ENCODE measurements at regions not wholly inside any gene's neighbourhood (a gene's known extent, or its start where the extent isn't known, plus 50 kb on each side); places are given as distances from the start of the nearest gene placed in this dataset.
A peak's percentile ranks its signal among the peaks of the same experiment; 100 is the strongest.

DNA sequence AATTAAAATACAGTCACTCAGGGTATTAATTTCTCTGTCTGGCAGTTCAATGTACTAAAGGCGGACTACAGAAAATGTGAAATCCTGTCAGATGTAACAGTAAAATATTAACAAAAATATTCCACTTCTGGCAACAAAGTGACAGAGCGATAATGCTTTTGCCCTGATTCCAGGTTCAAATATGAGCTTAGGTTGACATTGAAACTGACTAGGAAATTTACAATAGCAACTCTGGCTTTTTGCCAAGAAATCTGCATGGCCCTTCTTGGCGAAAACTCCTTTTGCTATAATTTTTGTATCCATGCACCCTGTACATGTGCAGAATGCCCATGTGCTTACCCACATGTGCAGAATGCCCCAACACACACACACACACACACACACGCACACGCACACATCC, 552.2 kb downstream of the MDFIC start:
- no peak for DNase-seq (ENCODE audit: low read depth in 2 of 2)

GRCh38 chr7:115471891-115472290, 550.0 kb downstream of the MDFIC start:
- DNase-seq (ENCODE audit: low read depth in 2 of 2): no peak

- DNase-seq (ENCODE audit: low read depth in 2 of 2): no peak
These were observed 540.6 kb downstream of the MDFIC start for GRCh38 chr7:115462301-115463015.

- DNase-seq (ENCODE audit: low read depth in 2 of 2): no peak
These were observed 527.8 kb downstream of the MDFIC start for GRCh38 chr7:115449689-115450088.

DNA sequence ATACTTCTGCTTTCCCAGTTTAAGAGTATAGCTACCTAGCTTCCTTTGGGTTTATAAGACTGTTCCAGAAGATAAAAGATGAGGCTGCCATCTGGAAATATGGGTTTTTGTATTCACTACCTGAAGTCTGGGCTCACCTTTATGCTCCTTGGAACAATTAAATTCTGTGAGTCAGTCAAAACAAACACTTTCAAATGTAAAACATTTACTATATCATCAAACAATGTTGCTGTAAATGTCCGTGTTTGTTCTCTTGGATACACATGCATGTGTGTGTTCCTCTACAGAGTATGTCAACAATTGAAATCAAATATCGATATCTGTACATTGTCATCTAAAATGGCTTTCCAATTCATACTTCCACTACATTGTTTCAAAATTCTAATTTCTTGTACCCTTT, 525.6 kb downstream of the MDFIC start:
- no peak for DNase-seq (ENCODE audit: low read depth in 2 of 2)

- no peak for DNase-seq (ENCODE audit: low read depth in 2 of 2)
These were observed 519.1 kb downstream of the MDFIC start for GRCh38 chr7:115441033-115441432.

DNA sequence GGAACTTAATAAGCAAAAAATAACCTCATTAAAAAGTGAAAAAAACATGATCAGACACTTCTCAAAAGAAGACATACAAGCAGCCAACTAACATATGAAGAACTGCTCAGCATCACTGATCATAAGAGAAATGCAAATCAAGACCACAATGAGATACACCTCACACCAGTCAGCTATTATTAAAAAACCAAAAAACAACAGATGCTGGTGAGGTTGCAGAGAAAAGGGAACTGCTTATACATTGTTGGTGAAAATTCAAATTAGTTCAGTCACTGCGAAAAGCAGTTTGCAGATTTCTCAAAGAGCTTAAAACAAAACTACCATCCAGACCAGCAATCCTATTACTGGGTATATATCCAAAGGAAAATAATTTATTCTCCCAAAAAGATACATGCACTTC, 513.3 kb downstream of the MDFIC start:
- no peak for DNase-seq (ENCODE audit: low read depth in 2 of 2)

GRCh38 chr7:115429918-115430317, 508.0 kb downstream of the MDFIC start:
- no peak for DNase-seq (ENCODE audit: low read depth in 2 of 2)

GRCh38 chr7:115417662-115418061, 495.8 kb downstream of the MDFIC start:
- DNase-seq (ENCODE audit: low read depth in 2 of 2): no peak

GRCh38 chr7:115410972-115411686, 489.2 kb downstream of the MDFIC start:
- DNase-seq (ENCODE audit: low read depth in 2 of 2): no peak

DNA sequence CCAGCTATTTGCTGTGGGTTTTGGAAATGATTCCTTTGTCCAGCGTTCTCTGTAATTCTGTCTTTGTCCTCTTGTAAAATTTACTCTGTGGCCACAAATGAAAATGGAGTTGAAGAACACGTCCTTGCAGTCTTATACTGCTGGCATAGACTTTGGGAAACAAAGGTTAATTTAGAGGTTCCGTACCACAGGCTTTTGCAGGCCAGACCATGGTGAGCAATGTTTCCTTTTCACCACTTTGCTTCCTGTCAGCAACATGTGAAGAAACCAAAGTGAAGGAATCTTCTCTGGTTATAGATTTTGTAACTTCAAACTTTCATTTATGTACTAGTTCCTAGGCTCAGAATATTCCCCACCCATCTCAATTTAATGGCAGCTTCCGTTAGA, 488.5 kb downstream of the MDFIC start:
- no peak for DNase-seq (ENCODE audit: low read depth in 2 of 2)

- DNase-seq (ENCODE audit: low read depth in 2 of 2): no peak
These were observed 488.0 kb downstream of the MDFIC start for GRCh38 chr7:115409682-115410433.

GRCh38 chr7:115406219-115406618, 484.3 kb downstream of the MDFIC start:
- no peak for DNase-seq (ENCODE audit: low read depth in 2 of 2)

DNA sequence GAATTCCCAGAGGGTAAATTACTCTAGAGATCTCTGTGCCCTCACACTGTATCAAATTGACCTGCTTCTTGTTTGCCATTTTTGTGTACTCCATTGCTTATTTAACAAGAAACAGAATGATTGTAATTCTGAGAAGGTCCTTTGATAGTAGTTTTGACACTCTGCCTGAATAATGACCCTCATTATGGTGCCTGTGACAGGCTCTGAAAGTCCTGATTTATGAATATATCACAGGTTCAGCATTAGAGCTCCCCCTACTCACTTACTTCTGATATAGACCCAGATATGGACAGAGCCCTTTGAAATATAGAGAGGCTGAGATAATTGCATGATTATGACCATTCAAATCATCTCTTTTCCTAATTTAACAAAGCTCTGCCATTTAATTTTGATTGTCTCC, 465.2 kb downstream of the MDFIC start:
- DNase-seq (ENCODE audit: low read depth in 2 of 2): no peak

DNA sequence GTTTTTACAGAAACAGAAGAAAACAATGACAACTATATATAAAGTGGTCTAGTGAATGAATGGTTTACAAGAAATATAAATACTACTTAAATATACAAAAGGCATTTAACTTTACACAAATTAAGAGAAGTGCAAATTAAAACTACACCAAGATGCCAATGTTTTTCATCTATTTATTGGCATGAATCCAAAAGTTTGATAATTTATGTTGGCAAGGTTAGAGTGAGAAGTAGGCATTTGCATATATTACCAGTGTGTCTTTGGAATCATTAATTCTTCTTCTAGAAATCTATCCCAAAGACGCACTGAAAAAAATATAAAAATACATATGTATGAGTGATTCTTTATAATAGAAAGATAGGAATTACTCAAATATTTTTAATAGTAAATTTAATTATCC, 457.4 kb downstream of the MDFIC start:
- DNase-seq (ENCODE audit: low read depth in 2 of 2): no peak

GRCh38 chr7:115368998-115369397, 447.1 kb downstream of the MDFIC start:
- DNase-seq (ENCODE audit: low read depth in 2 of 2): no peak

DNA sequence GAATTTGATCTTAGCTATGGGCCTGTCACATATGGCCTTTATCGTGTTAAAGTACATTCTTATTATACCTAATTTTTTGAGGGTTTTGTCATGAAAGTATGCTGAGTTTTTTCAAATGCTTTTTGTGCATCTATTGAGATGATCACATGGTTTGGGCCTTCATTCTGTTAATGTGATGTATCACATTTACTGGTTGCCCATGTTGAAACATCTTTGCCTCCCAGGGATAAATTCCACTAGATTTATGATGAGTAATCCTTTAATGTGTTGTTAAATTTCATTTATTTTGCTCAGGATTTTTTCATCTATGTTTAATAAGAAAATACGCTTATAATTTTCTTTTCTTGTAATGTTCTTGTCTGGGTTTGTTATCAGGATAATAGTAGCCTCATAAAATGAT, 442.0 kb downstream of the MDFIC start:
- no peak for DNase-seq (ENCODE audit: low read depth in 2 of 2)

DNA sequence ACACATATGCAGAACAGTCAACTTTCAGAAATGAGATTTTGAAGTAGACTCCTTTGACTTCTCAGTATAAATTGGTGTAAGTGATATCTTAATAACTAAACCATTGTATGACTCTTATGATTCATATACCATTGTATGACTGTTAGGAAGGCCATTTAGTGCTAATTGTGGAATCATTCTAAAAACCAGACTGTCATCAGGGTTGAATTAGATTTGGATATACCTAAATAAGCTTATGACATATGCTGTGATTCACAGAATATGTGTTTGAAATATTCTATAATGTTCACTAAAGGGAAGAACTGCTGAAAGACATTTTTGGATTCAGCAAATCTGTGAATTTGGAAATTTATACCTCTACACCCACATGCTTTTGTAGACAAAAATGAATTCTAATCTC, 438.1 kb downstream of the MDFIC start:
- peak; percentile 37 to 41 for DNase-seq (ENCODE audit: low read depth in 2 of 2)

- no peak for DNase-seq (ENCODE audit: low read depth in 2 of 2)
These were observed 437.2 kb downstream of the MDFIC start for GRCh38 chr7:115359119-115359518.

DNA sequence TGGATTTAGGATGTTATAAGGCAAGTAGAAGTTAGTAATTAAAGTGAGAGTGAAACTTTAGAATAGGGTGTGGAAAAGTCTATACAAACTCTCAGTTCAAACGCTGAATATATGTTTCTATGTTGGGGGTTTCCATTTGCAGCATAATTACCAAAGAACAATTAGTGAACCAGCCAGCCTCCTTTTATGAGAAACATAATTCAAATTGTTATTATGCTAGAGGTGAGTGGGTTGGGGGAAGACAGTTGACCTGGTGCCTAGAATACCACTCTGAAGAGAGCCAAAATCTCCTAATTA, 435.8 kb downstream of the MDFIC start:
- DNase-seq (ENCODE audit: low read depth in 2 of 2): no peak

DNA sequence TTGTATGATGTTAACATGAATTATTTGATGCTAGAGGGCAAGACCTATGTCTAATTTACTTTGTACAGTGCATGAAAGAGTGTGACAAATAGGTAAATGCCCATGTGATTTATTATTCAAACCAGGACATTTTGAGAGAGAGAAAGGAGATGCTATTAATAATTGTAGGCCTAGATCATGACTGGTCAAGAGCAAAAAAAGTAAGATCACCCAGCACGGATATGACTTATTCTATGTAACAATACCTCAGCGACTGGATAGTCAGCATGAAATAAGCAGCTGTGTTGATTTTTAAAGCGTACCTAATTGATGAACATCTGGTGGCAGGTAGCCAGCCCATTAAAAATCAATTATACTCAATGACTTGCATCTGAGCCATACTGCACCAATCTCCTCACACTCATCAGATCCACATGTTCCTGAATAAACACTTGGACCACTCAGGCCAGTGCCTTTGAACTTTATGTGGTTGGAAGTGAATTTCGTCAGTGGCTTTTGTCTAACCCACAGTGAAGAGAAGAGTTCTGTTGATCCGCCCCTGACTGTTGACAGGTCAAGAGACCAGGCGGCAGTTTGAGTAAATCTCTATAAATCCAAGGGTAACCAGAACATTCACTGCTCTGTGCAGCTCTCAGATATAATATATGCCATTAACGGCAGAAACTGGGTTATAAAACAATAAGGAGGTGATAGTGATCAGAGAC, 435.3 kb downstream of the MDFIC start:
- peak; percentile 69 to 70 for DNase-seq (ENCODE audit: low read depth in 2 of 2)

GRCh38 chr7:115356139-115356746, 434.3 kb downstream of the MDFIC start:
- DNase-seq (ENCODE audit: low read depth in 2 of 2): no peak

Measured in fibroblast of skin of left quadriceps (primary cell).